H1 (cell line): ENCODE measurements at regions not wholly inside any gene's neighbourhood (a gene's known extent, or its start where the extent isn't known, plus 50 kb on each side); places are given as distances from the start of the nearest gene placed in this dataset.

ENCODE experiments used
- CHD7 ChIP-seq: fragments of 300-600 bp; sonication (generic); IDR thresholded peaks from 2 replicates; pipeline ENCODE4 v1.7.1; 2012; ENCODE audit warnings: low read length, moderate library complexity, mild to moderate bottlenecking, inconsistent platforms; ENCODE audit not compliant: insufficient replicate concordance
- GABPA ChIP-seq: IDR thresholded peaks from 2 replicates; pipeline ENCODE4 v1.6.1; 2011; ENCODE audit warnings: mild to moderate bottlenecking, low read length, moderate library complexity, borderline replicate concordance; ENCODE audit not compliant: insufficient read depth
- RNF2 ChIP-seq: fragments of 200-900, 300-1000 bp; sonication (generic); IDR thresholded peaks from 2 replicates; pipeline ENCODE4 v1.7.1; 2016; ENCODE audit warnings: borderline replicate concordance, low read depth, mild to moderate bottlenecking, antibody characterized with exemption, low read length; ENCODE audit not compliant: poor library complexity, severe bottlenecking; ENCODE audit errors: missing control alignments
- RXRA ChIP-seq: IDR thresholded peaks from 2 replicates; pipeline ENCODE4 v1.6.1; 2011; ENCODE audit warnings: low read depth, mild to moderate bottlenecking, low read length, moderate library complexity; ENCODE audit not compliant: insufficient read depth
- SIX5 ChIP-seq: IDR thresholded peaks from 2 replicates; pipeline ENCODE4 v1.6.1; 2011; ENCODE audit warnings: mild to moderate bottlenecking, low read depth, low read length

GRCh38 chr12:12004524-12004923 is 66.2 kb upstream of the BCL2L14 start (continued):
- TF ChIP-seq CHD7 (no peak), SIX5 (no peak), GABPA (no peak), RXRA (no peak), RNF2 (no peak)
- TF ChIP-seq, all 59 proteins: peak for 0
